ENCODE measurements at regions not wholly inside any gene's neighbourhood (a gene's known extent, or its start where the extent isn't known, plus 50 kb on each side); places are given as distances from the start of the nearest gene placed in this dataset.

- TF ChIP-seq TAF1 (IDR thresholded peaks at IDR 0.05; ENCODE audit: low read depth) (no peak), MAX (IDR thresholded peaks at IDR 0.05) (no peak), CREB1 (IDR thresholded peaks at IDR 0.05; ENCODE audit: low read depth) (no peak), REST (IDR thresholded peaks at IDR 0.05; ENCODE audit: low read depth) (no peak), CEBPB (IDR thresholded peaks at IDR 0.05) (no peak), RAD21 (IDR thresholded peaks at IDR 0.05; ENCODE audit: low read depth) (no peak)
These were observed 422.3 kb downstream of the VRK1 start for GRCh38 chr14:97219431-97220017.
